ENCODE measurements at regions not wholly inside any gene's neighbourhood (a gene's known extent, or its start where the extent isn't known, plus 50 kb on each side); places are given as distances from the start of the nearest gene placed in this dataset.

DNA sequence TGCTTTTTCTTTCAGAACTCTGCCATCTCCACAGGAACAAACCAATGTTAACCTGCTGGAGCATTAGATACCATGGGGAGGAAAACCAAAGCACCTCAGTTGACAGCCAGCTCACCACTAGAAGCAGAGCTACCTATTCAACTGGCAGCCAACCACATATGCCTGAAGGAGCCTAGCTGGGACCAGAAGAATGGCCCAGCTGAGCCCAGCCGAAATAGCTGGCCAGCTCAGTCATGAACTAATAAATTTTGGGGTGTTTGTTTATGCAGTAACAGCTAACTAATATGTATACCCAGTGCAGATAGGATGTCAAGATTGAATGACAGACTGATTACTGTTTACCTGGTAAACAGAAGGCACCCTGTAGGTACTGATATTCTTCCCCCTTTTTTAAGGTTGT lies 1117.5 kb downstream of the TBL1XR1 start:
- TF ChIP-seq, protein P1, sequence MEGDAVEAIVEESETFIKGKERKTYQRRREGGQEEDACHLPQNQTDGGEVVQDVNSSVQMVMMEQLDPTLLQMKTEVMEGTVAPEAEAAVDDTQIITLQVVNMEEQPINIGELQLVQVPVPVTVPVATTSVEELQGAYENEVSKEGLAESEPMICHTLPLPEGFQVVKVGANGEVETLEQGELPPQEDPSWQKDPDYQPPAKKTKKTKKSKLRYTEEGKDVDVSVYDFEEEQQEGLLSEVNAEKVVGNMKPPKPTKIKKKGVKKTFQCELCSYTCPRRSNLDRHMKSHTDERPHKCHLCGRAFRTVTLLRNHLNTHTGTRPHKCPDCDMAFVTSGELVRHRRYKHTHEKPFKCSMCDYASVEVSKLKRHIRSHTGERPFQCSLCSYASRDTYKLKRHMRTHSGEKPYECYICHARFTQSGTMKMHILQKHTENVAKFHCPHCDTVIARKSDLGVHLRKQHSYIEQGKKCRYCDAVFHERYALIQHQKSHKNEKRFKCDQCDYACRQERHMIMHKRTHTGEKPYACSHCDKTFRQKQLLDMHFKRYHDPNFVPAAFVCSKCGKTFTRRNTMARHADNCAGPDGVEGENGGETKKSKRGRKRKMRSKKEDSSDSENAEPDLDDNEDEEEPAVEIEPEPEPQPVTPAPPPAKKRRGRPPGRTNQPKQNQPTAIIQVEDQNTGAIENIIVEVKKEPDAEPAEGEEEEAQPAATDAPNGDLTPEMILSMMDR (IDR thresholded peaks at IDR 0.05 in 4 of 5, conservative IDR thresholded peaks at IDR 0.05 in 1 of 5) = no peak
- TF ChIP-seq POLR2A (IDR thresholded peaks at IDR 0.05) = no peak

Data from gastrocnemius medialis (tissue), 4 donors.